GM06990 (cell line): ENCODE measurements at regions not wholly inside any gene's neighbourhood (a gene's known extent, or its start where the extent isn't known, plus 50 kb on each side); places are given as distances from the start of the nearest gene placed in this dataset.

Experiments used
- DNase-seq: peaks from one replicate; pipeline ENCODE4 v3.0.0-alpha.2; 2011; ENCODE audit not compliant: insufficient read length; ENCODE audit errors: extremely low read depth
- H3K27me3 ChIP-seq: replicated peaks from 2 replicates; pipeline ENCODE4 v1.6.0; 2011; ENCODE audit warnings: low read length; ENCODE audit not compliant: control insufficient read depth, insufficient read depth
- H3K36me3 ChIP-seq: 2 replicates; pipeline ENCODE4 v1.5.1; 2011; ENCODE audit warnings: low read length; ENCODE audit not compliant: control insufficient read depth, insufficient read depth
- H3K4me3 ChIP-seq: replicated peaks from 2 replicates; pipeline ENCODE4 v1.5.1; 2011; ENCODE audit warnings: low read depth, mild to moderate bottlenecking, control low read depth, low read length
- CTCF ChIP-seq: IDR thresholded peaks from 2 replicates; pipeline ENCODE4 v1.5.1; 2011; ENCODE audit warnings: low read length, control low read depth, mild to moderate bottlenecking, inconsistent platforms; ENCODE audit not compliant: insufficient read depth, poor library complexity, severe bottlenecking

DNA sequence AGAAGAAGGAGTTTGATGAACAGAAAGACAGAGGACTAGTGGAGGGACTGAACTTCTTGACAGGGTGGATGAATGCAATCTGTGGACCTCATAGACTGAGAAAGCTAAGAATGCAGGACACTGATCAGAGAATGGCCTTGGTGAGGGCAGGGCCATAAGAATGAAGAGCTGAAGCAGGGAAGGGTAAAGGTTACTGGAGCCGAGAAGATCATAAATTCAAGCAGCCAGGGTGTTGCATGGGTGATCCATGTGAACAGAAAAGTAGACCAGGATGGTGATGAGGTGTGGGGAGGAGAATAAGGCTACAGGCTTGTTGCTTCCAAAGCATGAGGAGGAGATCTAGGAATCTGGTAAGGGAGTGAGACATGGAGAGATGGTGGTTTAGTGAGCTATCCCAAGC lies 295.9 kb downstream of the ADGB start:
- DNase-seq: no peak
- Histone ChIP-seq H3K4me3 (no peak overlapping the region), H3K36me3 (no peaks in the 10 kb centered on the region), H3K27me3 (no peaks in the 10 kb centered on the region)
- no peak for TF ChIP-seq CTCF

GRCh38 chr6:146895101-146895771 lies 296.5 kb downstream of the ADGB start:
- H3K36me3 ChIP-seq: no peaks in the 10 kb centered on the region
- H3K4me3 ChIP-seq: no peak overlapping the region
- no peaks in the 10 kb centered on the region for H3K27me3 ChIP-seq
- DNase-seq: no peak
- TF ChIP-seq CTCF: no peak

DNA sequence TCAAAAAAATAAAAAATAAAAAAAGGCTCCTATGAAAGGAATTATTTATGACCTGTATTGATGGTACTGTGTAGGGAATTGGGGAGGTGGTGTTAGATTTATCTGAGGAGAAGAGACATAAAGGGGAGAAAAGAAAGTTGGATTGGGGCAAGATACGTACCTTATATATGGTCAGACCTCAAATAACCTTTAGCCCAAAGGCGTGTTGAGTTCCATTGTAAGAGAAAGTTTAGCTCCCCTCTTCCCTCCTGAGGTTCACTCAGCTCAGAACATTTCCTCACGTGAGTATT lies 296.9 kb downstream of the ADGB start:
- Histone ChIP-seq H3K27me3 (no peaks in the 10 kb centered on the region), H3K4me3 (no peak overlapping the region), H3K36me3 (no peaks in the 10 kb centered on the region)
- no peak for DNase-seq
- TF ChIP-seq CTCF: no peak

DNA sequence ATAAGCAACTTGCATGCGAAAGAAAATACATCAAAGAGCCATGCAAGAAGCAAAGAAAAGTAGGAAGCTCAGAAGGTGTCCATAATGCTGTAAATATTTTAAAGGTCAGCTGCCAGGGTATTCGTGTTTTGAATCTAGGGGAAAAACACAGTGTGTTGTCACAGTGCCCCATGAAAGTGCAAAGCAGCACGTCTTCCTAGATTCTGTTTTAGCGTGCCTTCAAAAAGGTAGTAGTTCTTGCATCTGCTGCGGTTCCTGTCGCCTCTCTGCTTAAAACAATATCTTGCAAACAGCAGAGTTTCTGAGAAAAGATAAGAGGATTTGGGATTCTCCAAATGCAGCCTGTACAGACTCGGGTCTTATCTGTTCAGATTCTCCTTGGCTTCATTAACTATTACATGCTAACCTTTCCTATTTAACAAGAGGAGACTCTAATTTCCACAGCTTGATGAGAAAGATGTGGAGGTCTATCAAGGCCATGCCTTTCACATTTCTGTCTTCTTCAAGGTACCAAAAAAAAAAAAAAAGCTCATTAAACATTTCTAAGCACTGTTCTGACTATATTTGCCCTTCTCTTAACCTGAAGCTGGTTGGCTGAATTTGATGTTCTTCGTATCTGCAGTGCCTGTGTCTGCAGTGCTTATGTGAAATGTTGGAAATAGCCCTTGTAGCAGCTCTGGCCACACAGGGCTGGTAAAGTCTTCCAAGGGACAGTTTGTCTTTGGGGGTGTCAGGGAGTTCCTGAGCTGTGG lies 297.5 kb downstream of the ADGB start:
- H3K27me3 ChIP-seq: no peaks in the 10 kb centered on the region
- DNase-seq: no peak
- TF ChIP-seq CTCF: no peak
- no peaks in the 10 kb centered on the region for H3K36me3 ChIP-seq
- no peak overlapping the region for H3K4me3 ChIP-seq

- DNase-seq: no peak
- no peak for TF ChIP-seq CTCF
- H3K4me3 ChIP-seq: no peak overlapping the region
- H3K27me3 ChIP-seq: no peaks in the 10 kb centered on the region
- H3K36me3 ChIP-seq: no peaks in the 10 kb centered on the region
Observed at GRCh38 chr6:146896960-146897701, 298.4 kb downstream of the ADGB start.
